Posterior cingulate gyrus (tissue), 11 donors: ENCODE measurements at regions not wholly inside any gene's neighbourhood (a gene's known extent, or its start where the extent isn't known, plus 50 kb on each side); places are given as distances from the start of the nearest gene placed in this dataset.

Source experiments
- DNase-seq, 10 donors: peaks; one replicate each; pipeline versions ENCODE4 v3.0.0 to v3.0.0-alpha.2; 2020 to 2021; ENCODE audit warnings: mixed read lengths in 3 of 10
- intact Hi-C: fragments of 100-400 bp; cut with DNase I; formaldehyde crosslinking; loops from one replicate; pipeline ENCODE4 v1.15.1; 2023

DNA sequence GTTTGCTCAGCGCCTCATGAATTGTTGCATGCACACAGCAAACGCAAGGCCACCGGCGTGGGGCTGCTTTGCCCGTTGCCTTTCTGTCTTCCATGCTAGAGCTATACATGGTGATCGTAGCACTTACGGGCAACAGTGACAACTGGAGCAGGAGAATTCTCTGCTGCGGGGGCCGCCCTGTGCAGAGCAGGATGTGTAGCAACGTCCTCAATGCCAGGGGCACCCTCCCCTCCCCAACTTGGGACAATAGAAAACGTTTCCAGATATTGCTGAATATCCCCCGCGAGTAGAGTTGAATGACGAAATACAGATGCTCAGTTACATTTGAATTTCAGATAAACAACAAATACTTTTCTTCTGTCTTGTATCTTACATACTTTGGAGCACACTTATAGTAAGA, 198.7 kb downstream of the TFAP2C start:
- intact Hi-C loops, result no loop called here
- DNase-seq, result no peak

DNA sequence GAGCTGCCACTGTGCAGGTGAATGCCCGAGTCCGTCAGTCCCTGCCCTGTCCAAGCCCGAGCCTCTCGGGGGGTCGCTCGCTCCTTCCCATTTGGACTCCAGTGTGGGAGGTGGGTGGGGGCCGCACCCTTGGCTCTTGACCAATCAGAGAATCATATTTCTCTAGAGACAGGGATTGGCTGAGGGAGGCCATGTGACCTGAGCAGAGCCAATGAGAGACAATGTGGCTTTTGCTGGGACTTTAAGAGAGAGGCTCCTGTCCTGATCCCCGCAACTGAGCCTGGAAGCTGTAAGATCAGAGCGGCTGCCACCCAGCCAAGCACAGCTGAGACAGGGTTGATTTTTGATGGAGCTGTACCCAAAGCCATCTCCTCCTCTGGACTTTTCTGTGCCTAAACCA, 199.3 kb downstream of the TFAP2C start:
- intact Hi-C loops, result no loop called here
- no peak for DNase-seq

DNA sequence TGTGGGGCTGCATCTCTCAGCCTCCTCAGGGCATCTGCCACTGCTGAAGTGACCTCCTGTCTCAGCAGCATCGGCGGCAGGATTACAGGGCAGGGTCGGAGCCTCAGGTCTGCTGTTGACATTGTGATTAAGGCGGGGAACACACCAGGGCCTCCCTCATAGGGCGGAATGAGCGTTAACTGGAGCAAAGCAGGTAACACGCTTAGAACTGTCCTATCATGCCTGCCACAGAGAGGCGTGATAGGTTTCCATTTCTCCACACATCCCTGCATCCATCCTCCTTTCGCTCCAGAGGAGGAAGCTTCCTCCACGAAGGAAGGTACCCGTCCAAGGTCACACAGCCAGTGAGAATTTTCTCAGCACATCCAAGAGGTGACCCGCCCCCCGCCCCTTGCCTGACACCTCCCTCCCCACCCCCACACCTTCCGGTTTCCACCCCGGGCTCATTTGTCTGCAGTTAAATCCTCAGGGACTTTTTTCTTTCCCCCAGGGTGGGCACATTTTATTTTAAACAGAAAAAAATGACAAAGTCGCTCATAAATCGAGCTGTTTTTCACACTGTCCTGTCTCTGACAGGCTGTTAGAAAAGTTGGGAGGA, 200.8 kb downstream of the TFAP2C start:
- intact Hi-C loops, result no loop called here
- no peak for DNase-seq

DNA sequence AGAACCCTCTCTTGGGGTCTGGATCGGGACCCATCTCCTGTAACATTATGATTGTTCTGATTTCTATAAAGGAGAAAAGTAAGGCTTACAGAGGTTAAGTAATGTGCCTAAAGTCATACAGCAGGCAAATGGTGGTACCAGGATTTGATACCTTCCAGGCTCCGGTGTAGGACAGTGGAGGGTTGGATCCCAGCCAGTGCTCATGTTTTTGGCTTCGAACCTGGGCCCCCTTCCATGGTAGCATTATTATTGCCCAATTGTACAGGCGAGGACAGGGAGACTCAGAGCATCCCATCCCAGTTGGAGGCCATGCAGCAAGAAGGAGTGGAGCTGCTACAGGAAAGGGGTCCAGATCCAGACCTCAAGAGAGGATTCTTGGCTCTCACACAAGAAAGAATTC, 202.7 kb downstream of the TFAP2C start:
- intact Hi-C loops, result no loop called here
- DNase-seq, result no peak

DNA sequence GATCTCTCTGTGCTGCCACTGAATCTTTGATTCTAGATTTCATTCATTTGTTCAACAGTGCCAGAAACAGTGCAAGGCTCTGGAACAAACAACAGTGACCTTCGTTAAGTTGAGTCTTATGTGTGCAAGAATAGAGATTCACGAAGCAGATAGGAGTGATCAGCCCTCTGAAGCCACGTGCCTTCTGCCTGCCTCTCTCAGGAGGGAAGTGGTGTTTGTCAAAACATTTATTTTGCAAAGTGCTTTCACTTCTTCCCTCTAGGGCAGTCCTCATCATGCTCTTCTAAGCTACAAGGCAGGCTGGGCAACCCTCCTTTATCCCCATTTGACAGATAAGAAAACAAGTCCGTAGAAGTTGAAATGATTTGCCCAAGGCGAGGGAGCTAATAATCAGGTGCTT, 204.3 kb downstream of the TFAP2C start:
- no peak for DNase-seq
- intact Hi-C loops, result no loop called here

DNA sequence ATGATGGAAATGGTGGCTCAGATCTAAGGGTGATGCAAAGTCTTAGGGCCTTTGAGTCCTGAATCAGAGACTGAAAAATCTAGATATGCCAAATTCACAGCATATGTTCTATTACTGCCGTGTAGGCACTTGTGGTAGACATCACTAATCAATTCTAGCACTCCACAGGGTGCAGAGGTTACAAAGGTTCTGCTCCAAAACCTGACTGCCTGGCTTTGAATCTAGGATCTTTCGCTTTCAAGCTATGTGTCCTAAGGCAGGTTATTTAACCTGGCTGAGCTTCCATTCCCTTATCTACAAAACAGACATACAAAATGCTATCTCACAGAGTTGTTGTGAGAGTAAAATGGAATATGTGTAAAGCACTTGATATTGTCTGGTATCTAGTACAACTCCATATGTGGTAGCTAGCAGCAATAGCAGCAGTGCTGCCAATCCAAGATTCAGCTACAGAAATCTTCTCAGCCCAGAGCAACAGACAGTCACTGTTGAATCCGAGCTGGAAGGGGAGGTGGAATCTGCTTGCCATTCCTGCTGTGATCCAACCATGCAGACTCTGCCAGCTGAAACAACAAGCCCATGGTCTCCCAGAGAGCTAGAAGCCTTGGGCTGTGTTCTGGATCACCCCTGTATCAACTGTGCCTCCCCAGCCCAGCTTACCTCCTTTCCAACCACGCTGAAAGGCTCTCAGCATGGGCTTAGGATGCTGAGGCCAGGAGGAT, 206.9 kb downstream of the TFAP2C start:
- DNase-seq, result no peak
- intact Hi-C loops, result no loop called here

DNA sequence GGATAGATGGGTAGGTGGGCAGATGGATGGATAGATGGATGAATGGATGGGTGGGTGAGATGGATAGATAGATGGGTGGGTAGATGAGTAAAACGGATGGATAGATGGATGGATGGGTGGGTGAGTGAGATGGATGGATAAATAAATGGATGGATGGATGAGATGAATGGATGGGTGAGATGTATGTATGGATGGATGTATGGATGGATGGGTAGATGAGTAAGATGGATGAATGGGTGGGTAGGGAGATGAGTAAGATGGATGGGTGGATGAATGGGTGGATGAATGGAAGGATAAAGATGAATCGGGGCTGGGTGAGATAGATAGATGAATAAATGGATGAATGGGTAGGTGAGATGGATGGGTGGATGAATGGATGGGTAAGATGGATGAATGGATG, 210.1 kb downstream of the TFAP2C start:
- DNase-seq, result no peak
- intact Hi-C loops, result no loop called here

DNA sequence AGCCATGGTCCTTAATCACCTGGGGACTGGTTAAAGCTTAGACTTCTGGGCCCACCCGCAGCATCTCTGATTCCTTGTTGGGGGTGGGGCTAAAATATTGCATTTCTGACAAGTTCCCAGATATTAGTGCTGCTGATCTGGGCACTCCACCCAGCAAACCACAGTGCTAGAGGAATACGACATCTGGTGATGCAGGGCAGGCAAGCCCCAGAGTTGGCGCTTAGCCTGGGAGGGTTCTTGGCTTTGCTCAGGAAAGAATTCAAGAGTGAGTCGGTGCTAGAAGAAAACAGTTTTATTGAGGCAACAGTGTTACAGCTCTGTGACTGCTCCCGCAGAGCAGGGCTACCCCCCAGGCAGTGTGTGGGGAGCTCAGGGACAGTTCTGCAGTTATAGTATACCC, 210.7 kb downstream of the TFAP2C start:
- intact Hi-C loops, result no loop called here
- DNase-seq, result no peak

DNA sequence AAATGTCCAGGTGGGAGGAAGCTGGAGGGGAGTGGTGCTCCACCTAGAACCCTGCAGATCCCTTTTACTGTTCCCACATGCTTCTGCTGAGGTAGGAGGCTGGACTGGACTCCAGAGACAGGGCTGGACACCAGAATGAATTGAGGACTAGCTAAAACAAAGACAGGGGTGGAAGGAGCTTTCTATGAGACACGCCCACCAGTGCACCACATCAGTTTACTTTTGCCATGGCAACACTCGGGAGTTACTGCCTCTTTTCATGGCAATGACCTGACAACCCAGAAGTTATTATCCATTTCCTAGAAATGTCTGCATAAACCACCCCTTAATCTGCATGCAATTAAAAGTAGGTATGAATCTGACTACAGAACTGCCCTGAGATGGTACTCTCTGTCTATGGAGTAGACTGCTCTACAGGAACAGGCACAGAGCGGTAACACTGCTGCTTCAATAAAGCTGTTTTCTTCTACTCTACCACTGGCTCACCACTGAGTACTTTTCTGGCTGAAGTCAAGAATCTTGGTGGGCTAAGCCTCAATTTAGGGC, 211.7 kb downstream of the TFAP2C start:
- no peak for DNase-seq
- intact Hi-C loops, result no loop called here

DNA sequence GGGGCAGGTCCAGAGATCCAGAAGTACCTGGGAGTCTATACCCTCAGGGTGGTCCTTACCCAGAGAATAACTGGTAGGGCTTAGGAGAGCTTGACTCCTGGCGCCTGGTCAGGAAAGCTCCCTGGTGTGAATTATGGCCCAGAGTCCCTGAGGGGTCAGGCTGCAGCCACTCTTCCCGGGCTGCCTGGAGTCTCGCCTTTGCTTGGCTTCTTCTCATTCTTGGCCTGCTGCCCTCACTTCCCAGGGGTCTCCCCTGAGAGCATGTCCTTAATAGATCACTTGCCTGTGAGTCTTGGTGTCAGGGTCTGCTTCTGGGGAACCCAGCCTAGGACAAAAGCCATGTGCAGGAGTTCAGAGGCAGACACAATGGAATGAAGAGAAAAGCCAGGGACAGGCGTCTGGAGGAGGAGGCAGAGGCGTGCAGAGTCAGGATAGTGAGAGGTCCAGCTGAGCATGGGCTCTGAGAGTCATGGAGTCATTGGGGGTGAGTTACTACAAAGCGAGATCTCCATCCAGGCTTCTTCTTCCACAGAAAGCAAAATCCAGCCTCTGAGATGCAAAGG, 212.3 kb downstream of the TFAP2C start:
- DNase-seq, result no peak
- intact Hi-C loops, result no loop called here

DNA sequence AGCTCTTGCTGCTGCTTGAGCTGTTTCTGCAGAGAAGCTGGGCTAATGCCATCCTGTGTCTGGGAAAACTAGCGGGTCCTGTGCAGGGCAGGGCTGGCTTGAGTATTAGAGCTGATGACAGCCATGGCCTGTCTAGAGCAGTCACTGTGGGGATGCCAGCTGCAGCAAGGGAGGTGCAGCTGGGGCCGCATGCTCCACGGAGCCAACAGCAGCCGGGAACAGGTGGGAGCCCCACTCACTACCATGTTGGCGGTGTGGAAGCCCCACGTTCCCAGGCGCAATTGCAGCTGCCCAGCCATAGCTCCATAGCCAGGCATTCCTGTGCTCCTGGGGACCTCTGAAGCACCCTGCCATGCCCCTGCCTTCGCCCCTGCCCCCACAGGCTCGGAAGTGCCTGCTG, 212.9 kb downstream of the TFAP2C start:
- intact Hi-C loops, result no loop called here
- no peak for DNase-seq

DNA sequence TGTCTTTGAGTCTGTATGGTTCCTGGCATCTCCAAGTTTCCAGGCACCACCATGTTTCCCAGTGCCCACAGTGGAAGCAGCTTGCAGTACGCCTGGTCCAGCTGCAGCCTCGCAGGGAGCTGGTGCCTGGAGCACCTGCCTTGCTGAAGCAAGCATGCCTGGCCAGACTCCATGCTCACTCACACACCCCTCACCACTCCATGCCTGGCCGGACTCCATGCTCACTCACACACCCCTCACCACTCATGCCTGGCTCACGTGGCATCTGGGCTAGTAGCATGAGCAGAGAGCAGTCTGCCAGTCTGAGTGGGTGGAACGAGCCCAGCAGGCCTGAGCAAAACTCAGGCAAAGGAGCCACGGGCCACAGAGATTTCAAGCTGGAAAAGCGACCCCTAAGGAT, 214.3 kb downstream of the TFAP2C start:
- no peak for DNase-seq
- intact Hi-C loops, result no loop called here

DNA sequence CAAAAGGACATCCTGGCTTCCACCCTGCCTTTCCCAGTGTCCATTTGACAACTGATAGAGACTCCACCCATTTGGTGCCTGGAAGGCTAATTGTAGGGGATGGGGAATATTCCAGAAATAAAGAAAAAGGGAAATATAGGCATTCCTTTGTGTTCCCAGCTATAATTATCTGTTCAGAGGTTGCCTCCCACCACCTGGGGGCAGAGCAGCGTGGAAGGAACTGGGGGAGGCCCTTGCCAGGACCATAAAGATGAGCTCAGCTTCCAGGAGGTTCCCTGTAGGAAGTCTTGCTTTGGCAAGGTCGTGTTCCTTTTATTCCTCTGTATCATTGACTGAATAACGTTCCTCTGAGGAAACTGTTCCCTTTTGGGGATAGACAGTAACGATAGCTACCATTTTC, 214.7 kb downstream of the TFAP2C start:
- intact Hi-C loops, result no loop called here
- no peak for DNase-seq

DNA sequence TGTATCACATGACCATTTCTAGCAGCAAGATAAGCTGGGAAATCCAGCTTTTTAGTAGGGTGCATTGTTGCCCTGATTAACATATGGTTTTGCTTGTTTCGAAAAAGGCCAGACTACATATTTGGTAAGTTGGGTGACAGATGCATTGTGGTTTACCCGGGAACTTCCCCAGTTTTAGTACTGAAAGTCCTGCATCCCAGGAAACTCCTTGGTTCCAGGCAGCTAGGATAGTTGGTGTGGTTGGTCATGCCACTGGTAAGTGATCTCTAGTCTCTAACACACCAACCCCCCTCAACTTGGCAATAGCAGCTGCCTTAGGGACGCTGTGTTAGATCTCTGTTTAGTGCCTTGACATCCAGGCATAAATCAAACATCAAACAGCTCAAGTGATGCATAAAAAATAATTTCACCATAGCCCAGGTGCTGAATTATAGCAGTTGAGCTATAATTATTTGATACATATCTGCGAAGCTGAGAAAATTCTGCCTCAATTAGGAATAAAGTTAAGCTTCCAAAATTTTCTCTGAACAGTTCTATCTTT, 216.5 kb downstream of the TFAP2C start:
- intact Hi-C loops, result no loop called here
- no peak for DNase-seq

DNA sequence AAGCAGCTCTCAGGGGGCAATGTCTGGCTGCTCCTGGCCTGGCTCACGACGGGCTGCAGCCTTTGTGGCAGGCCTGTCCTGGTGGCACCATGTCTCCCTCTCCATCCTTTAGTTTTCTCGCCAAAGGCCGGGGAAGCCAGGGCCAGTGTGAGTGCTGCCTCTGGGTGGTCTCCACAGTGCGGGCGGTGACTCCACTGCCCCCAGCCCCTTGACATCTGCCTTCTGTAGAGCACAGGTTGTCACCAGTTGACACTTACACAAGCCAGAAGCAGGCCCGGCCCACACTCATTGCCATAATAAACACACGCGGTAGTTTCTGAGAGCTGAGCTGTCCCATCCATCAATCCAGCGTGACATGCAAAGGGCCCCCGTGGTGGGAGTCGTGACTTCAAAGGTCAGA, 219.5 kb downstream of the TFAP2C start:
- intact Hi-C loops, result no loop called here
- no peak for DNase-seq

DNA sequence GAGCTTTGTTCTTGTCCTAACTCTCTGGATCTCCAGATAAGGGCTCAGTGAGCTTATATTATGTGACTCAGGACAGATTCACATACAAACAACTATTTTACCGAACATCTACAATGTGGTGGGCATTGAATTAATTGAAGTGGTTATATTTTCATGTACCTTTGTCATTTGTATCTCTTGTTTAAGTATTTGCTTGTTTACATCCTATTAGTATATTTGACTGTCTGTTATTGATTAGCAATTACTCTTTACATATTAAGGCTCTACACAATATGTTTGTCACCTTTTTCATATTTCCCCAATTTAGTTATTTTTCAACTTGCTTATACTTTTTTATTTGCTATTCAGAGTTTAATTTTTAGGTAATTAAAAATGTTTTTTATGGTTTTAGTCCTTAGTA, 222.4 kb downstream of the TFAP2C start:
- intact Hi-C loops, result no loop called here
- no peak for DNase-seq

DNA sequence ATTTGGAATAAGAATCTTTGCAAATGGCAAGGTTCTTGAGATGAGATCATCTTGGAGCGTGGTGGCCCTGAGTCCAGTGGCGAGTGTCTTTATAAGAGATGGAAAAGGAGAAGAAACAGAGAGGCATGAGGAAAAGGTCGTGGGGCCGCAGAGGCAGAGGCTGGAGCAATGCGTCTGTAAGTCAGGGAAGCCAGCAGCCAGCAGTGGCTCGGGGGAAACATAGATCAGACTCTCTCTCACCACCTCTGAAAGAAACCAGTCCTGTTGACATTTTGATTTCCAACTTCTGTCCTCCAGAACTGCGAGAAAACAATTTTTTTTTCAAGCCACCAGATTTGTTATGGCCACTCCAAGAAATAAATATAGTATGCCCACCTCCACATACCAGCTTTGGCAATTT, 226.6 kb downstream of the TFAP2C start:
- intact Hi-C loops, result no loop called here

DNA sequence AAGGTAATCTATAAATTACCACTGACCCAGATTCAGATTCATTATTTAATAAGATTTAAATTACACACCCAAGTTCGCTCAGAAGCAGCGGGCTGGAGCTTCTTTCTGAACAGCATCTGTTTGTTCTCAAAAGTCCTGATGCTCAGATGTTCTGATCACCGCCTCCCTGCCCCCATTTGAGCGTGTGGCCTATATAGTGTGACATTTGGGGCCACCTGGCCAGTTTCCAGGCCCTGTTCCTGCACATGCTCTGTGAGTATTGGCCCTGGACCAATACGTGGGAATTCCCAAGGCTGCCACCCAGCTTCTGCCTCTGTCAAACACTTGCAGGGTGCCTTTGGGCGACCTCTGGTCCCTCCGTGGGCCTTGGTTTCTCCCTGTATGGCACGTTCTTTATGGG, 228.8 kb downstream of the TFAP2C start:
- intact Hi-C loops, result no loop called here
- no peak for DNase-seq

More for the DNA sequence above, 226.6 kb downstream of the TFAP2C start:
- DNase-seq, result no peak

DNA sequence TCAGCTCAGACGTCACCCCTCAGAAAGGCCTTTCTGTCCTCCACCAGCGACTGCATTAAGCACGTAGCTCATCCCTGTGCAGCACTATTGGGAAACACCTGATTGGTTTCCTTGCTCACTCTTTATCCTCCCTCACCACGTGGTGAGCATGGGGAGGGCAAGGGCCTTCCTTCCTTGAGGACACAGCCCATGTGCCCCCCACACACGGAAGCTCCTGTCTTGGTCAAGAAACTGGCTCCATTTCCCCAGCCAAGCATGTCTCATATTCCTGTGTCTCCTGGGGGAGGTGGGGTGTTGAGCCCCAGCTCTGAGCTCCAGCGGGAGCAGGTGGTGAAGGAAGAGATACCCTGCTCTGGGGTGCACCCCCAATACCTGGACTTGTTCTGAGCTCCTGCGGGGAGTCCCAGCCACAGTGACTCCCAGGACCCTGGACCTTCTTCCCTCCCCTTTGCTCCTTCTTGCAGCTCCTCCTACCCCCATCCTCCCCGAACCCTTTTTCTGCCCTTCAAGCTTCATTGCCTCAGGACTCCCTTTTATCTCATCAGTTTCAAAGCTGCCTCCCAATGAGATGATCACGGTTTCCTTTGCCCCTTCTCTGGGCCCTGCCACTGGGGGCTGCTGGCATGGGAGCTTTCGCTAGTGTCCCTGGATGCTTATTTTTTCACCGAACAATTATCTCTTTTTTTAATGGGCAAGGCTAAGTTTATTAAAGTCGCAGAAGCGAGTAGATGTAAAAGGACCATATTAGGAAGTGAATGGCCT, 230.1 kb downstream of the TFAP2C start:
- DNase-seq, result no peak
- intact Hi-C loops, result no loop called here

DNA sequence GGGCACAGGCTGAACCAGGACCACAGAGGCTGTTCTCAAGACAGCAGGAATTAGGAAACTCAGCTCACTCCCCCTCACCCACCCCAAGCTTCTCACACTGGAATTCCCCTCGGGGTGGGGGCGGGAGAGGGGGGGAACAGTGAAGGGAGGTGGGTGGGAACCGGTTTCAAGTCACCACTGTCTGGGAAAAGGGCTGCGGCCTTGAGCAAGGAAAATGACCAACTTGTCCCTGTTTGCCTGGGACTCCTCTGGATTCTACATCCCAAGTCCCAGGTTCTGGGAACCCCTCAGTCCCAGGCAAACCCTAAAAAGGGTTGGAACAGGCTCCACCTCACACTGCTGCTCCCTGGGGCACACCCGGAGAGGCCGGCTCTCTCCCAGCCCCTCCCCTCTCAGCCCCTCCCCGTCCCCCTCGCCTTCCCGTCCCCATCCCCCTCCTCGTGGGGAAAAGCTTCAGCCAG, 230.7 kb downstream of the TFAP2C start:
- no peak for DNase-seq
- intact Hi-C loops, result no loop called here

DNA sequence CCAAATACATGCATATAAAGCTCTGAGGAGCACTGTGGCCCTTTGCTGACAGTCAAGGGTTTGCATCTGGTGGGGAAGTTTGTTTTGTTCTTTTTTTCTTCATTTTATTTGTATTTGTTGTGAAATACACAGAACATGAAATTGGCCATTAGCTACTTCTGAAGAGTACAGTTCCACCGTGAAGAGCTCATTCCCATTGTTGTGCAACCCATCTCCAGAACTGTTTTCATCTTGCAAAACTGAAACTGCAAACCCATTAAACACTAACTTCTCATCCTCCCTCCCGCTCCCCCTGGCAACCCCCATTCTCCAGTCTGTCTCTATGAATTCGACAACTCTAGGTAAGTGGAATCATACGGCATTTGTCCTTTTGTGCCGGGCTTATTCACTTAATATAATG, 231.3 kb downstream of the TFAP2C start:
- intact Hi-C loops, result no loop called here
- DNase-seq, result no peak
